ENCODE measurements at regions not wholly inside any gene's neighbourhood (a gene's known extent, or its start where the extent isn't known, plus 50 kb on each side); places are given as distances from the start of the nearest gene placed in this dataset.
A peak's percentile ranks its signal among the peaks of the same experiment; 100 is the strongest.

- intact Hi-C loops (cut with DNase I): no loop called here
- no peaks in the 10 kb centered on the region for H3K27me3 ChIP-seq (replicated peaks; ENCODE audit: insufficient read depth)
- 0% methylated on average over 2 of the region's 2 CpGs for WGBS
Observed at GRCh38 chrX:23246001-23246400, 88.6 kb upstream of the PTCHD1 start.

DNA sequence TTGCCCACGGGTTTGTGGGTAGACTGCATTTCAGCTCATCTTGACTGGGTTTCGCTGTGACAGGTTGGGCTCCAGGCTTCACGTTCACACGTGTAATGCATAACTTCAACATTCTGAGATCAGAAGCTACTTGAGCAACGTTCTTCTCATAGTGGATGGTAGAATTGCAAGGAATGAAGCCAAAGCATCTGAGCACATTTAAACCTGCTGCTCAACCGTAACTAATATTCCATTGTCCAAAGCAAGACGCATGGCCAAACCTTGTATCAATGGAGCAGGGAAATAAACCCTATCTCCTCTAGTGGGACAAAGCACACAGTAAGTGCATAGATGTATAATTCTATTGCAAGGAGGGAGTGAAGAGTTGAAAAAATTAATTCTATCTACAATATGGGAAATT lies 86.5 kb upstream of the PTCHD1 start:
- DNase-seq (ENCODE audit: low spot score): no peak
- H3K4me3 ChIP-seq: no peak overlapping the region
- H3K36me3 ChIP-seq: no peaks in the 10 kb centered on the region
- 91% methylated on average over 7 of the region's 7 CpGs for WGBS
- H3K27me3 ChIP-seq (replicated peaks; ENCODE audit: insufficient read depth): no peaks in the 10 kb centered on the region
- no peaks in the 10 kb centered on the region for H3K4me1 ChIP-seq (replicated peaks)
- H3K9me3 ChIP-seq: no peaks in the 10 kb centered on the region
- TF ChIP-seq, protein P1, sequence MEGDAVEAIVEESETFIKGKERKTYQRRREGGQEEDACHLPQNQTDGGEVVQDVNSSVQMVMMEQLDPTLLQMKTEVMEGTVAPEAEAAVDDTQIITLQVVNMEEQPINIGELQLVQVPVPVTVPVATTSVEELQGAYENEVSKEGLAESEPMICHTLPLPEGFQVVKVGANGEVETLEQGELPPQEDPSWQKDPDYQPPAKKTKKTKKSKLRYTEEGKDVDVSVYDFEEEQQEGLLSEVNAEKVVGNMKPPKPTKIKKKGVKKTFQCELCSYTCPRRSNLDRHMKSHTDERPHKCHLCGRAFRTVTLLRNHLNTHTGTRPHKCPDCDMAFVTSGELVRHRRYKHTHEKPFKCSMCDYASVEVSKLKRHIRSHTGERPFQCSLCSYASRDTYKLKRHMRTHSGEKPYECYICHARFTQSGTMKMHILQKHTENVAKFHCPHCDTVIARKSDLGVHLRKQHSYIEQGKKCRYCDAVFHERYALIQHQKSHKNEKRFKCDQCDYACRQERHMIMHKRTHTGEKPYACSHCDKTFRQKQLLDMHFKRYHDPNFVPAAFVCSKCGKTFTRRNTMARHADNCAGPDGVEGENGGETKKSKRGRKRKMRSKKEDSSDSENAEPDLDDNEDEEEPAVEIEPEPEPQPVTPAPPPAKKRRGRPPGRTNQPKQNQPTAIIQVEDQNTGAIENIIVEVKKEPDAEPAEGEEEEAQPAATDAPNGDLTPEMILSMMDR (IDR thresholded peaks at IDR 0.05): no peak
- TF ChIP-seq POLR2A (IDR thresholded peaks at IDR 0.05) (no peak), POLR2AphosphoS5 (IDR thresholded peaks at IDR 0.05) (no peak)
- intact Hi-C loops (cut with DNase I): no loop called here
- no peak overlapping the region for H3K27ac ChIP-seq

More at GRCh38 chrX:23246001-23246400, 88.6 kb upstream of the PTCHD1 start:
- H3K4me3 ChIP-seq: no peak overlapping the region
- H3K27ac ChIP-seq: no peak overlapping the region
- no peaks in the 10 kb centered on the region for H3K4me1 ChIP-seq (replicated peaks)
- no peaks in the 10 kb centered on the region for H3K36me3 ChIP-seq
- DNase-seq (ENCODE audit: low spot score): no peak
- TF ChIP-seq POLR2AphosphoS5 (IDR thresholded peaks at IDR 0.05) (peak; percentile 11), POLR2A (IDR thresholded peaks at IDR 0.05) (no peak)
- TF ChIP-seq, protein P1 (IDR thresholded peaks at IDR 0.05): no peak
- H3K9me3 ChIP-seq: no peaks in the 10 kb centered on the region

- Histone ChIP-seq H3K27ac (no peak overlapping the region), H3K27me3 (replicated peaks; ENCODE audit: insufficient read depth) (no peaks in the 10 kb centered on the region), H3K4me1 (replicated peaks) (no peaks in the 10 kb centered on the region), H3K4me3 (no peak overlapping the region), H3K36me3 (no peaks in the 10 kb centered on the region), H3K9me3 (no peaks in the 10 kb centered on the region)
- intact Hi-C loops (cut with DNase I): no loop called here
- 77% methylated on average over 1 of the region's 1 CpG for WGBS
- no peak for DNase-seq (ENCODE audit: low spot score)
- no peak for TF ChIP-seq POLR2AphosphoS5 (IDR thresholded peaks at IDR 0.05)
- no peak for TF ChIP-seq POLR2A (IDR thresholded peaks at IDR 0.05)
- TF ChIP-seq, protein P1 (IDR thresholded peaks at IDR 0.05): no peak
Observed at GRCh38 chrX:23251043-23251442, 83.6 kb upstream of the PTCHD1 start.

GRCh38 chrX:23263892-23264291 lies 70.8 kb upstream of the PTCHD1 start:
- Histone ChIP-seq H3K4me3 (no peak overlapping the region), H3K36me3 (no peaks in the 10 kb centered on the region), H3K4me1 (replicated peaks) (no peaks in the 10 kb centered on the region), H3K27me3 (replicated peaks; ENCODE audit: insufficient read depth) (no peaks in the 10 kb centered on the region), H3K9me3 (no peaks in the 10 kb centered on the region), H3K27ac (no peak overlapping the region)
- no peak for DNase-seq (ENCODE audit: low spot score)
- TF ChIP-seq POLR2A (IDR thresholded peaks at IDR 0.05) (no peak), POLR2AphosphoS5 (IDR thresholded peaks at IDR 0.05) (no peak)
- TF ChIP-seq, protein P1 (IDR thresholded peaks at IDR 0.05): no peak
- intact Hi-C loops (cut with DNase I): no loop called here
- 52% methylated on average over 3 of the region's 3 CpGs for WGBS

DNA sequence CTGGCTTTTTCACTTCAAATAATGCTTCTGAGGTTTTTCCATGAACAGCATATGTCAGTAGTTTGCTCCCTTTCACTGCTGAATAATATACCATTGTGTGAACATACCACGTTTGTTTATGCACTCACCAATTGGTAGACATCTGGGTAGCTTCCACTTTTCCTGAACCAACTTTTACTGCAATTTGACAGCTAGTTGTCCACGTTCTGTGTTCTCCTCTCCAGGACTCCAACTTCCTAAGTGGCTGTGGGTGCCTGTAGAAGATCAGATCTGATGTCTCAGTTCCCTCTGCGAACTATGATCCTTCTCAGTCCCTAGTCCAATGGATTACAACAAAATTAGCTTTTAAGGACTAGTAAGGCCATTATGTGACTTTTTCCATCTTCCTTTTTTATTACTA lies 64.7 kb upstream of the PTCHD1 start:
- TF ChIP-seq, protein P1 (IDR thresholded peaks at IDR 0.05): no peak
- TF ChIP-seq POLR2A (IDR thresholded peaks at IDR 0.05): no peak
- TF ChIP-seq POLR2AphosphoS5 (IDR thresholded peaks at IDR 0.05): no peak
- Histone ChIP-seq H3K27me3 (replicated peaks; ENCODE audit: insufficient read depth) (no peaks in the 10 kb centered on the region), H3K36me3 (no peaks in the 10 kb centered on the region), H3K4me3 (no peak overlapping the region), H3K9me3 (no peaks in the 10 kb centered on the region), H3K4me1 (replicated peaks) (no peaks in the 10 kb centered on the region), H3K27ac (no peak overlapping the region)
- 80% methylated on average over 3 of the region's 3 CpGs for WGBS
- no peak for DNase-seq (ENCODE audit: low spot score)
- intact Hi-C loops (cut with DNase I): no loop called here

Measured in prostate gland (tissue), 2 donors.